HCT116 (cell line): ENCODE measurements at regions not wholly inside any gene's neighbourhood (a gene's known extent, or its start where the extent isn't known, plus 50 kb on each side); places are given as distances from the start of the nearest gene placed in this dataset.

Experiments
- ATAC-seq: fragments of 200-7000 bp; cut with Tn5 transposase; 2 replicates; pipeline ENCODE4 v1.9.1; 2020; ENCODE audit warnings: mild to moderate bottlenecking, moderate library complexity
- BruUV-seq: library from RNA; stranded (reverse); fragments of 400-500 nt; replicated peaks from 2 replicates; lab custom pipeline; 2021; lab: Mats Ljungman, UMichigan
- CTCF ChIA-PET: fragments of 300-600 bp; sonication (Branson Sonifier 250); formaldehyde crosslinking; loops from one replicate; lab custom pipeline; 2021; ENCODE audit warnings: antibody characterized with exemption; lab: Charles Lee
- POLR2A ChIA-PET: fragments of 300-600, 350-600 bp; sonication (Branson Sonifier 250); formaldehyde crosslinking; loops from one replicate; lab custom pipeline; 2021; ENCODE audit warnings: antibody characterized with exemption; lab: Charles Lee
- RAD21 ChIA-PET, 2 experiments: fragments of 300-600 bp; sonication (Branson Sonifier 250); formaldehyde crosslinking; loops; one replicate each; lab custom pipeline; 2023; ENCODE audit warnings: low total read pairs in 2 of 2; ENCODE audit not compliant: uncharacterized antibody in 2 of 2, unreplicated experiment in 2 of 2, low non-redundant PET in 1 of 2; lab: Charles Lee
- DNase-seq: peaks from one replicate; pipeline ENCODE4 v3.0.0-alpha.2; 2010; ENCODE audit warnings: low read depth, low spot score
- H2AFZ ChIP-seq: fragments of 200-600 bp; shearing (Covaris generic), sonication (generic); 2 replicates; pipeline ENCODE4 v1.6.1; 2017; ENCODE audit warnings: low read depth, mixed run types, mixed read lengths, antibody characterized with exemption, low read length; ENCODE audit not compliant: poor library complexity, severe bottlenecking
- H3K27ac ChIP-seq: 2 replicates; pipeline ENCODE4 v1.5.1; 2012; ENCODE audit warnings: low read depth, low read length
- H3K27me3 ChIP-seq: fragments of 200-600 bp; sonication (generic); 2 replicates; pipeline ENCODE4 v1.6.1; 2016; ENCODE audit warnings: mixed run types, low read length, mixed read lengths; ENCODE audit not compliant: insufficient read depth
- H3K36me3 ChIP-seq, 2 experiments: fragments of 200-500 bp in 1 of 2; fragments of 200-600 bp in 1 of 2; sonication (Bioruptor generic) in 1 of 2; sonication (generic) in 1 of 2; 2 replicates each; pipeline versions ENCODE4 v1.5.1 to v1.6.1; 2014 to 2016; ENCODE audit warnings: low read length in 2 of 2, inconsistent platforms in 1 of 2, mixed read lengths in 1 of 2, mixed run types in 1 of 2; ENCODE audit not compliant: insufficient read depth in 2 of 2, control insufficient read depth in 1 of 2
- H3K4me1 ChIP-seq, 2 experiments: fragments of 200-600 bp in 1 of 2; sonication (generic) in 1 of 2; 2 replicates each; pipeline versions ENCODE4 v1.5.1 to v1.6.1; 2012 to 2017; ENCODE audit warnings: low read length in 2 of 2, inconsistent platforms in 1 of 2, mild to moderate bottlenecking in 1 of 2, mixed read lengths in 1 of 2, mixed run types in 1 of 2, moderate library complexity in 1 of 2; ENCODE audit not compliant: insufficient read depth in 2 of 2, control insufficient read depth in 1 of 2
- H3K4me2 ChIP-seq: fragments of 200-600 bp; sonication (generic); 2 replicates; pipeline ENCODE4 v1.6.1; 2017; ENCODE audit warnings: mixed run types, low read length, mixed read lengths
- H3K4me3 ChIP-seq, 2 experiments: fragments of 200-600 bp in 1 of 2; sonication (generic) in 1 of 2; replicated peaks in 1 of 2; 2 replicates each; pipeline ENCODE4 v1.5.1; 2011 to 2016; ENCODE audit warnings: low read length in 2 of 2, control low read depth in 1 of 2, low read depth in 1 of 2, mild to moderate bottlenecking in 1 of 2, mixed read lengths in 1 of 2, mixed run types in 1 of 2
- H3K79me2 ChIP-seq: fragments of 200-600 bp; sonication (generic); 2 replicates; pipeline ENCODE4 v1.6.1; 2017; ENCODE audit warnings: mild to moderate bottlenecking, mixed run types, low read length, moderate library complexity, mixed read lengths; ENCODE audit not compliant: insufficient read depth
- H3K9ac ChIP-seq: fragments of 200-600 bp; sonication (generic); 2 replicates; pipeline ENCODE4 v1.6.1; 2016; ENCODE audit warnings: low read length, mixed read lengths
- H3K9me2 ChIP-seq: fragments of 200-600 bp; sonication (generic), shearing (Covaris generic); 2 replicates; pipeline ENCODE4 v1.6.1; 2017; ENCODE audit warnings: mixed run types, mild to moderate bottlenecking, moderate library complexity; ENCODE audit not compliant: insufficient read depth
- H3K9me3 ChIP-seq, 2 experiments: fragments of 200-500 bp in 1 of 2; fragments of 200-600 bp in 1 of 2; sonication (Bioruptor generic) in 1 of 2; sonication (generic) in 1 of 2; 2 replicates each; pipeline ENCODE4 v1.6.1; 2014 to 2017; ENCODE audit warnings: low read length in 2 of 2, mixed read lengths in 2 of 2, inconsistent platforms in 1 of 2, low read depth in 1 of 2, mild to moderate bottlenecking in 1 of 2, mixed run types in 1 of 2, moderate library complexity in 1 of 2; ENCODE audit not compliant: control insufficient read depth in 1 of 2, insufficient read depth in 1 of 2
- H4K20me1 ChIP-seq: fragments of 200-600 bp; sonication (generic), shearing (Covaris generic); 2 replicates; pipeline ENCODE4 v1.6.1; 2017; ENCODE audit warnings: mixed run types, mild to moderate bottlenecking, moderate library complexity; ENCODE audit not compliant: insufficient read depth
- ATF3 ChIP-seq: IDR thresholded peaks from 2 replicates; pipeline ENCODE4 v1.6.1; 2012
- CTCF ChIP-seq, 3 experiments: fragments of 200-600 bp in 1 of 3; sonication (generic) in 1 of 3; IDR thresholded peaks in 2 of 3; conservative IDR thresholded peaks in 1 of 3; 2 replicates each; pipeline ENCODE4 v1.5.1; 2012 to 2017; ENCODE audit warnings: low read depth in 2 of 3, low read length in 2 of 3, antibody characterized with exemption in 1 of 3, borderline replicate concordance in 1 of 3, control low read depth in 1 of 3, mild to moderate bottlenecking in 1 of 3, mixed read lengths in 1 of 3, mixed run types in 1 of 3, moderate library complexity in 1 of 3; ENCODE audit not compliant: insufficient read depth in 1 of 3
- EGR1 ChIP-seq: IDR thresholded peaks from 2 replicates; pipeline ENCODE4 v1.6.1; 2012; ENCODE audit warnings: low read depth
- ELF1 ChIP-seq: IDR thresholded peaks from 2 replicates; pipeline ENCODE4 v1.6.1; 2012; ENCODE audit warnings: low read depth, borderline replicate concordance
- EZH2 ChIP-seq: fragments of 200-600 bp; sonication (generic); IDR thresholded peaks from 2 replicates; pipeline ENCODE4 v1.6.1; 2017; ENCODE audit warnings: antibody characterized with exemption, mixed run types
- EZH2phosphoT487 ChIP-seq: fragments of 200-600 bp; IDR thresholded peaks from 2 replicates; pipeline ENCODE4 v1.6.1; 2018; ENCODE audit warnings: antibody characterized with exemption, borderline replicate concordance
- FOSL1 ChIP-seq: IDR thresholded peaks from 2 replicates; pipeline ENCODE4 v1.6.1; 2012; ENCODE audit warnings: low read depth
- JUND ChIP-seq: IDR thresholded peaks from 2 replicates; pipeline ENCODE4 v1.6.1; 2012
- MAX ChIP-seq: IDR thresholded peaks from 2 replicates; pipeline ENCODE4 v1.6.1; 2012
- POLR2A ChIP-seq: IDR thresholded peaks from 2 replicates; pipeline ENCODE4 v1.7.0; 2011; ENCODE audit warnings: borderline replicate concordance; ENCODE audit not compliant: insufficient read depth, insufficient read length; ENCODE audit errors: extremely low read depth
- POLR2AphosphoS5 ChIP-seq: IDR thresholded peaks from 2 replicates; pipeline ENCODE4 v1.6.1; 2011; ENCODE audit warnings: mild to moderate bottlenecking, low read depth, low read length, moderate library complexity
- RAD21 ChIP-seq: IDR thresholded peaks from 2 replicates; pipeline ENCODE4 v1.6.1; 2012; ENCODE audit warnings: low read depth, mild to moderate bottlenecking
- SP1 ChIP-seq: IDR thresholded peaks from 2 replicates; pipeline ENCODE4 v1.6.1; 2012; ENCODE audit warnings: low read depth
- YY1 ChIP-seq: IDR thresholded peaks from 2 replicates; pipeline ENCODE4 v1.6.1; 2011; ENCODE audit warnings: low read length, low read depth, moderate library complexity, mild to moderate bottlenecking; ENCODE audit not compliant: insufficient replicate concordance; ENCODE audit errors: extremely low read depth
- ZBTB33 ChIP-seq: IDR thresholded peaks from 2 replicates; pipeline ENCODE4 v1.6.1; 2011; ENCODE audit warnings: mild to moderate bottlenecking, low read length, moderate library complexity; ENCODE audit not compliant: insufficient replicate concordance; ENCODE audit errors: extremely low read depth
- ZFX ChIP-seq: fragments of 450-650 bp; IDR thresholded peaks from 2 replicates; pipeline ENCODE4 v1.6.1; 2017
- ZNF274 ChIP-seq: fragments of 200-500 bp; sonication (Bioruptor generic); IDR thresholded peaks from 2 replicates; pipeline ENCODE4 v1.6.1; 2014; ENCODE audit warnings: mild to moderate bottlenecking, low read depth, low read length, inconsistent platforms
- intact Hi-C: fragments of 100-400 bp; cut with micrococcal nuclease; formaldehyde crosslinking; loops from 2 replicates; pipeline ENCODE4 v1.10.0; 2022

- ATAC-seq, result no peak
- no TSS peak for BruUV-seq
- peaks cover 50% of the 10 kb centered on the region for H3K27me3 ChIP-seq
- no peaks in the 10 kb centered on the region for H4K20me1 ChIP-seq
- H2AFZ ChIP-seq, result no peak overlapping the region
- POLR2A ChIA-PET, result no interaction called here
- H3K4me1 ChIP-seq, result no peaks in the 10 kb centered on the region
- intact Hi-C loops, result no loop called here
- DNase-seq, result no peak
- RAD21 ChIA-PET, result no interaction called here
- no peak overlapping the region for H3K4me3 ChIP-seq
- TF ChIP-seq JUND, result no peak
- TF ChIP-seq ZFX, result no peak
- TF ChIP-seq RAD21, result no peak
- TF ChIP-seq MAX, result no peak
- TF ChIP-seq POLR2AphosphoS5, result no peak
- no peak for TF ChIP-seq ZNF274
- no peak for TF ChIP-seq YY1
- no peak for TF ChIP-seq ATF3
- TF ChIP-seq EZH2, result no peak
- TF ChIP-seq EZH2phosphoT487, result no peak
- no peak for TF ChIP-seq FOSL1
- TF ChIP-seq EGR1, result no peak
- TF ChIP-seq ELF1, result no peak
- no peaks in the 10 kb centered on the region for H3K9me2 ChIP-seq
- H3K4me2 ChIP-seq, result no peak overlapping the region
- H3K9me3 ChIP-seq, result 0 out of 4 replicates have a peak, but pooled peaks cover 0 to 4% of the 10 kb centered on the region in 2 experiments
- no peak overlapping the region for H3K27ac ChIP-seq
- no peaks in the 10 kb centered on the region for H3K36me3 ChIP-seq
- no peak overlapping the region for H3K9ac ChIP-seq
- CTCF ChIA-PET, result no interaction called here
- H3K79me2 ChIP-seq, result no peaks in the 10 kb centered on the region
These were observed 88.6 kb downstream of the CCT6B start for GRCh38 chr17:34872640-34873039.

GRCh38 chr17:34869641-34870040, 91.6 kb downstream of the CCT6B start:
- Histone ChIP-seq H3K4me2 (no peak overlapping the region), H3K27ac (no peak overlapping the region), H3K79me2 (no peaks in the 10 kb centered on the region), H3K9ac (no peak overlapping the region), H3K4me1 (no peaks in the 10 kb centered on the region), H3K27me3 (peaks cover 53% of the 10 kb centered on the region; the same call in 1 of the 2 replicates), H2AFZ (no peak overlapping the region), H4K20me1 (no peaks in the 10 kb centered on the region), H3K9me3 (0 out of 4 replicates have a peak, but pooled peaks cover 0 to 4% of the 10 kb centered on the region in 2 experiments), H3K36me3 (no peaks in the 10 kb centered on the region), H3K4me3 (no peak overlapping the region), H3K9me2 (no peaks in the 10 kb centered on the region)
- CTCF ChIA-PET, result no interaction called here
- POLR2A ChIA-PET, result no interaction called here
- RAD21 ChIA-PET, result no interaction called here
- ATAC-seq (no peak), DNase-seq (no peak)
- no TSS peak for BruUV-seq
- intact Hi-C loops, result no loop called here
- no peak for TF ChIP-seq EGR1
- no peak for TF ChIP-seq EZH2
- TF ChIP-seq CTCF (IDR thresholded peaks at IDR 0.05 in 2 of 3, conservative IDR thresholded peaks at IDR 0.05 in 1 of 3; ENCODE audit: borderline replicate concordance in 1 of 3, insufficient read depth in 1 of 3, low read depth in 2 of 3, low read length in 2 of 3), result no peak
- no peak for TF ChIP-seq ATF3
- TF ChIP-seq POLR2A, result no peak
- no peak for TF ChIP-seq ZBTB33
- TF ChIP-seq SP1, result no peak
- TF ChIP-seq MAX, result no peak
- TF ChIP-seq YY1, result no peak
- TF ChIP-seq ZNF274, result no peak
- no peak for TF ChIP-seq ZFX
